ENCODE measurements at regions not wholly inside any gene's neighbourhood (a gene's known extent, or its start where the extent isn't known, plus 50 kb on each side); places are given as distances from the start of the nearest gene placed in this dataset.
A peak's percentile ranks its signal among the peaks of the same experiment; 100 is the strongest.

GRCh38 chr9:6076851-6077250 lies 61.4 kb upstream of the RANBP6 start:
- 94% methylated on average over 6 of the region's 6 CpGs for WGBS
- H3K9me3 ChIP-seq (ENCODE audit: control insufficient read depth in 2 of 2, insufficient read depth in 1 of 2, low read length in 1 of 2), result no peaks in the 10 kb centered on the region
- no peak overlapping the region for H3K4me3 ChIP-seq (ENCODE audit: low read length in 2 of 2)
- peaks cover 0 to 2% of the 10 kb centered on the region in 2 donors for H3K4me1 ChIP-seq (ENCODE audit: control insufficient read depth in 2 of 2, insufficient read depth in 2 of 2, low read length in 2 of 2)
- no peaks in the 10 kb centered on the region for H3K27me3 ChIP-seq (ENCODE audit: control insufficient read depth in 2 of 2, insufficient read depth in 1 of 2, low read length in 1 of 2)
- H3K27ac ChIP-seq (ENCODE audit: low read depth in 1 of 2, low read length in 1 of 2), result no peak overlapping the region
- no peaks in the 10 kb centered on the region for H3K36me3 ChIP-seq (ENCODE audit: control insufficient read depth in 2 of 2, insufficient read depth in 2 of 2, low read length in 1 of 2)
- no peak for DNase-seq (ENCODE audit: low read depth in 6 of 9, low spot score in 9 of 9)

- H3K4me3 ChIP-seq (ENCODE audit: low read length in 2 of 2), result no peak overlapping the region
- no peaks in the 10 kb centered on the region for H3K27me3 ChIP-seq (ENCODE audit: control insufficient read depth in 2 of 2, insufficient read depth in 1 of 2, low read length in 1 of 2)
- no peaks in the 10 kb centered on the region for H3K36me3 ChIP-seq (ENCODE audit: control insufficient read depth in 2 of 2, insufficient read depth in 2 of 2, low read length in 1 of 2)
- DNase-seq (ENCODE audit: low read depth in 6 of 9, low spot score in 9 of 9), result no peak
- WGBS, result 97% methylated on average over 2 of the region's 2 CpGs
- no peaks in the 10 kb centered on the region for H3K9me3 ChIP-seq (ENCODE audit: control insufficient read depth in 2 of 2, insufficient read depth in 1 of 2, low read length in 1 of 2)
- no peaks in the 10 kb centered on the region for H3K4me1 ChIP-seq (ENCODE audit: control insufficient read depth in 2 of 2, insufficient read depth in 2 of 2, low read length in 2 of 2)
- no peak overlapping the region for H3K27ac ChIP-seq (ENCODE audit: low read depth in 1 of 2, low read length in 1 of 2)
Measured at GRCh38 chr9:6073731-6074130, 58.3 kb upstream of the RANBP6 start.

GRCh38 chr9:6072865-6073264 lies 57.4 kb upstream of the RANBP6 start:
- no peak for DNase-seq (ENCODE audit: low read depth in 6 of 9, low spot score in 9 of 9)
- WGBS, result 92% methylated on average over 7 of the region's 7 CpGs
- no peaks in the 10 kb centered on the region for H3K36me3 ChIP-seq (ENCODE audit: control insufficient read depth in 2 of 2, insufficient read depth in 2 of 2, low read length in 1 of 2)
- H3K4me3 ChIP-seq (ENCODE audit: low read length in 2 of 2), result no peak overlapping the region
- no peak overlapping the region for H3K27ac ChIP-seq (ENCODE audit: low read depth in 1 of 2, low read length in 1 of 2)
- no peaks in the 10 kb centered on the region for H3K27me3 ChIP-seq (ENCODE audit: control insufficient read depth in 2 of 2, insufficient read depth in 1 of 2, low read length in 1 of 2)
- H3K4me1 ChIP-seq (ENCODE audit: control insufficient read depth in 2 of 2, insufficient read depth in 2 of 2, low read length in 2 of 2), result no peaks in the 10 kb centered on the region
- H3K9me3 ChIP-seq (ENCODE audit: control insufficient read depth in 2 of 2, insufficient read depth in 1 of 2, low read length in 1 of 2), result no peaks in the 10 kb centered on the region

GRCh38 chr9:6072453-6072852 lies 57.0 kb upstream of the RANBP6 start:
- no peak for DNase-seq (ENCODE audit: low read depth in 6 of 9, low spot score in 9 of 9)
- Histone ChIP-seq H3K27me3 (ENCODE audit: control insufficient read depth in 2 of 2, insufficient read depth in 1 of 2, low read length in 1 of 2) (no peaks in the 10 kb centered on the region), H3K27ac (ENCODE audit: low read depth in 1 of 2, low read length in 1 of 2) (no peak overlapping the region), H3K4me3 (ENCODE audit: low read length in 2 of 2) (no peak overlapping the region), H3K4me1 (ENCODE audit: control insufficient read depth in 2 of 2, insufficient read depth in 2 of 2, low read length in 2 of 2) (no peaks in the 10 kb centered on the region), H3K9me3 (ENCODE audit: control insufficient read depth in 2 of 2, insufficient read depth in 1 of 2, low read length in 1 of 2) (no peaks in the 10 kb centered on the region), H3K36me3 (ENCODE audit: control insufficient read depth in 2 of 2, insufficient read depth in 2 of 2, low read length in 1 of 2) (no peaks in the 10 kb centered on the region)

GRCh38 chr9:6068983-6069382 lies 53.6 kb upstream of the RANBP6 start:
- no peak overlapping the region for H3K27ac ChIP-seq (ENCODE audit: low read depth in 1 of 2, low read length in 1 of 2)
- no peaks in the 10 kb centered on the region for H3K4me1 ChIP-seq (ENCODE audit: control insufficient read depth in 2 of 2, insufficient read depth in 2 of 2, low read length in 2 of 2)
- H3K36me3 ChIP-seq (ENCODE audit: control insufficient read depth in 2 of 2, insufficient read depth in 2 of 2, low read length in 1 of 2), result no peaks in the 10 kb centered on the region
- no peak overlapping the region for H3K4me3 ChIP-seq (ENCODE audit: low read length in 2 of 2)
- no peaks in the 10 kb centered on the region for H3K27me3 ChIP-seq (ENCODE audit: control insufficient read depth in 2 of 2, insufficient read depth in 1 of 2, low read length in 1 of 2)
- no peaks in the 10 kb centered on the region for H3K9me3 ChIP-seq (ENCODE audit: control insufficient read depth in 2 of 2, insufficient read depth in 1 of 2, low read length in 1 of 2)
- peak in 3 of 9 donors; percentile 5 to 51 (median 11) for DNase-seq (ENCODE audit: low read depth in 6 of 9, low spot score in 9 of 9)

GRCh38 chr9:6067426-6067825 lies 52.0 kb upstream of the RANBP6 start:
- DNase-seq (ENCODE audit: low read depth in 6 of 9, low spot score in 9 of 9), result no peak
- Histone ChIP-seq H3K9me3 (ENCODE audit: control insufficient read depth in 2 of 2, insufficient read depth in 1 of 2, low read length in 1 of 2) (peaks cover 1 to 9% of the 10 kb centered on the region in 2 donors), H3K27me3 (ENCODE audit: control insufficient read depth in 2 of 2, insufficient read depth in 1 of 2, low read length in 1 of 2) (no peaks in the 10 kb centered on the region), H3K27ac (ENCODE audit: low read depth in 1 of 2, low read length in 1 of 2) (no peak overlapping the region), H3K4me3 (ENCODE audit: low read length in 2 of 2) (no peak overlapping the region), H3K36me3 (ENCODE audit: control insufficient read depth in 2 of 2, insufficient read depth in 2 of 2, low read length in 1 of 2) (no peaks in the 10 kb centered on the region), H3K4me1 (ENCODE audit: control insufficient read depth in 2 of 2, insufficient read depth in 2 of 2, low read length in 2 of 2) (no peaks in the 10 kb centered on the region)
- WGBS, result 97% methylated on average over 2 of the region's 2 CpGs

Measured in thymus (tissue), 11 donors.